Ammon's horn (tissue), 1 donor: ENCODE measurements at regions not wholly inside any gene's neighbourhood (a gene's known extent, or its start where the extent isn't known, plus 50 kb on each side); places are given as distances from the start of the nearest gene placed in this dataset.
"Not testable (repeated sequence)": the region's sequence is repeated elsewhere in the genome, so short reads cannot be mapped to it uniquely, and the experiment has no call there.

Source experiments
- DNase-seq: peaks from one replicate; pipeline ENCODE4 v3.0.0-alpha.2; 2016; ENCODE audit warnings: low spot score

- no peak for DNase-seq
These were observed 307.9 kb upstream of the IGFBP7 start for GRCh38 chr4:57418133-57418532.

DNA sequence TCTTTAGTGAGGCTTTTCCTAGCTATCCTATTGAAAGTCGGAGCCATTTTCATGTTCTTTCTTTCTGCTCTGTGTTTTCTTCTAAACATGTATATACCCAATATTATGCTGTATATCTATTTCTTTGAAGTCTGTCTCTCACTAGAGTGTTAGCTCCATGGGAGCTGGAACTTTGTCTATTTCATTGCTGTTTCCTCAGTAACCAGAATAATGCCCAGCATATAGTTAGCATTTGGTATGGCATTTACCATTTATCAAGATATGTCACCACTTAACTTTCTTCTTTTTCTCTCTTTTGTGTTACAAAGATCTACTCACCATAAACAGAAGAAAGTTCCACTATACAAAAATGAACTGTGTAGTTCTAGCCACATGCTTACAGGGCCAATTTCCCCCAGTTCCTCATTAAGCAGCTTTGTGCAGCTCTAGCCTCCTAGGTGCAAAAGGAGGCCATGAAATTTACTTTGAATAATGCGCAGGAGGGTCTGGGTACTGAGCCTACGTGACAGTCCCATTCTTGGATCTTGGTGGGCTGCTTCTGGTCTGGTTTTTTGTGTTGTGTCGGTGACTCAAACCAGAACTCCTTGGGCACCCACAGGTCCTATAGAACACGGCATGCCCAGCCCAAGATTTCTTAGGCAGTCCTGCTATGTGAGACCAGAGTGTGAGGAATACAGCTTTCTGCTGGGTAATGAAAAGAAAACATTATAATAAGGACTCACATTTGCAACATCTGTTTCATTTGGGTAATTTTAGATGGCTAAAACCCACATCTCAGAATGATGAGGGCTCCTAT, 302.3 kb upstream of the IGFBP7 start:
- DNase-seq: no peak

DNA sequence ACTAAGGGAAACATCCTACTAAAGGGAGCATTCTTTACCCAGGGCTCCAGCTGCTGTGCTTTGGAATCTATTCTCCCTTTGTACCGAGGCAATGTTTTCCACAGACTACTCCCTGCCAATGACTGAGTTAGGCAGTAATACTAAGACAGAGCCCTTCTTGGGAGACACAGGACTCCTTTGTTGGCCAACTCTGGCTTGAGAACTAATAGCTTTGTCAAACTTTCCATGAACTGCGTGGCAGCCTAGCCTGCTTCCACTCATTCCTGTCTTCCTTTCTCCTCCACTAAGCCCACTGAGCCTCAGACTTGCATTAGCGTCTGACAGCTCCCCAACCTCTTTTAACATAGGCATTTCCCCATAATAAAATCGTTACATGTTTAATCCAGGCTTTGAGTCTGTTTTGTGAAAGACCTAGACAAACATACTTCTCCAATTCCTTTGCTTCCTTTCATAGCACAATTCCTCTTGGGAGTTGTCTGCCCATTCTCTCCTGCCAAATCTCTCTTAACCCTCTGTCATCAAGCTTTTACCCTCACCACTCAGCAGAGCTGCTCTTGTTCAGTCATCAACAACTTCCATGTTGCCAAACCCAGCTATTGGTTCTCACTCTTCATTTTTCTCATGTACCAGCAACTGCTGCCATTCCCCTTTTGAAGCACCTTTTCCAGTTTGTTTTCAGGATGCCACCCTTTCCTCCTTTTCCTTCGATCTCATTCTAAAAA, 300.3 kb upstream of the IGFBP7 start:
- DNase-seq: peak; percentile 90

DNA sequence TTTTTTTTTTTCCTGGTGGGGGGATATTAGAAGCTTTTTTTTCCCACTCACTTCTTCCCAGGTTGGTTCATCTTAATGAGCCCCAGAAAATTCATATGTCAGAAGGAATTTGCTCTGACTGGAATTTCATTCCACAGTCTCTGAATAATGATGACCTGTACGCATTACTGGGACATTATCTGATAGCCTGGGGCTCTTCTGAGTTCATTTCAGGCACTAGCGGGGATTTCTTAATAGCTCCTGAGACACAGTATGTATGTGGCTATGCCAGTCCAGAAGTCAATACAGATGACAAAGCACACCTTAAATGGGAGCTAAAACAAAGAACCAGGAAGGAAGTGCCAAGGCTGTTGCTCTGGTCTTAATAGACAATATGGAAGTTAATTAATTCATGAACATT, 295.2 kb upstream of the IGFBP7 start:
- DNase-seq: no peak

GRCh38 chr4:57404483-57404882, 294.3 kb upstream of the IGFBP7 start:
- no peak for DNase-seq

DNA sequence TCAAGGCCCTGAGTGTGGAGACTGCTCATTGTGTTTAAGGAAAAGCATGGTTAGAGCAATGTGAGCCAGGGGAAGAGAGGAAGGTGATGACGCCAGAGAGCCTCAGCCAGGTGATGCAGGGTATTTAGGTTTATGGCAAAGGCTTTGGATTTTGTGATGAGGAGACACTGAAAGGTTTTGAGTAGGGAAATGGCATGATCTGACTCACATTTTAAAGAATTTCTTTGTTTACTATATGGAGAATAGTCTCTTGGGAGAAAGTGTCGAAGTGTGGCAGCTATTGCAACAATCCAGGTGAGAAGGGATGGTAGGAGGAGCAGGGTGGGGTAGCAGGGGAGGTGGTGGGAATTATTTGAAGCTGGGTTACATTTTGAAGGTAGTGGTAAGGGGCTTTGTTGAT, 293.4 kb upstream of the IGFBP7 start:
- no peak for DNase-seq

GRCh38 chr4:57401586-57401985, 291.4 kb upstream of the IGFBP7 start:
- DNase-seq: no peak

DNA sequence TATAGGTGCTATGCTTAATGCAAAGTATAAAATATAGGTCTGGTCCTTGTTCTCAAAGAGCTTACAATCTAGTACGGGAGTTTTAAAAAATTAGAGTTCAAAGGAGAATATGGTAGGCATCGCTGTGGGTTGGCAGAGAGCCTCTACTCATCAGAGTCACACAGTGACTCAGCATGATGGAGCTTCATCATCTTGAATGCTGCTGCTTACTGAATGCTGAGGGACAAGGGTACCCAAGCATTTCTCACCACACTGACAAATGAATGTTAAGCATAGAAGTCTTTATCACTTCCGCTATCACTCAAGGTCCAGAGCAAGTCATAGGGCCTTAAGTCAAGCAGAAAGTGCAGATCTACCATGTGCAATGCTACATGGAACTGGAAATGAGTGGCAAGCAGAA, 268.6 kb upstream of the IGFBP7 start:
- no peak for DNase-seq

- DNase-seq: no peak
These were observed 264.8 kb upstream of the IGFBP7 start for GRCh38 chr4:57374866-57375595.

GRCh38 chr4:57373991-57374390, 263.8 kb upstream of the IGFBP7 start:
- no peak for DNase-seq

GRCh38 chr4:57371671-57372070, 261.5 kb upstream of the IGFBP7 start:
- DNase-seq: no peak

GRCh38 chr4:57370691-57371090, 260.5 kb upstream of the IGFBP7 start:
- no peak for DNase-seq

- DNase-seq: no peak
These were observed 259.3 kb upstream of the IGFBP7 start for GRCh38 chr4:57369446-57369845.

DNA sequence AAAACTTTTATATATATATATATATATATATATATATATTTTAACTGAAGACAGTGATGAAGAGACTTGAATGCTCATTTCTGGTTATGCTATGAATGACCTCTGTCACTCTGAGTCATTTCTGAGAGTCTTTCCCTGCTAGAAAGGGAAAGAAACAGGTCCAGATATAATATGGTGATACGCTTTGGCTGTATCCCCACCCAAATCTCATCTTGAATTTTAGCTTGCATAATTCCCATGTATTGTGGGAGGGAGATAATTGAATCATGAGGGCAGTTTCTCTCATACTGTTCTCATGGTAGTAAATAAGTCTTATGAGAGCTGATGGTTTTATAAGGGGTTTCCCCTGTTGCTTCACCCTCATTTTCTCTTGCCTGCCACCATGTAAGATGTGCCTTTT, 254.1 kb upstream of the IGFBP7 start:
- no peak for DNase-seq

DNA sequence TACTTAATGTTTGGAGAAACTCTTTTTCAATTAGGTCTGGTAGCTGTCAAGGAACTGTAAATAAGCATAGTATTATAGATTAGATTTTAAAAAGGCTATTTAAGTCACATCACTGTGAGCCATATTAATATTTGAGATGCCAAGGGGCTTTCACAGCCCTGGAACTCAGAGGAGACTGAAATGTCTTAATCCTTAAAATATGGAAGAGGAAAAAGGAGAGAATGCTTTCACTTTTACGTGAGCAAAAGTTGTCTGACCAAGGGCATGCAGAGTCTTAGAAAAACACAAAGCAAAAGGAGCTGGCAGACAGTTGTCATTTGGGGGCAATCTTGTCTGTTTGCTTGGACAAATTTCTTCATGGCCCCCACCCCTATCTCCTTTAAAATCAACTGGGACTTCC, 253.2 kb upstream of the IGFBP7 start:
- DNase-seq: no peak

GRCh38 chr4:57360681-57361080, 250.5 kb upstream of the IGFBP7 start:
- DNase-seq: no peak

DNA sequence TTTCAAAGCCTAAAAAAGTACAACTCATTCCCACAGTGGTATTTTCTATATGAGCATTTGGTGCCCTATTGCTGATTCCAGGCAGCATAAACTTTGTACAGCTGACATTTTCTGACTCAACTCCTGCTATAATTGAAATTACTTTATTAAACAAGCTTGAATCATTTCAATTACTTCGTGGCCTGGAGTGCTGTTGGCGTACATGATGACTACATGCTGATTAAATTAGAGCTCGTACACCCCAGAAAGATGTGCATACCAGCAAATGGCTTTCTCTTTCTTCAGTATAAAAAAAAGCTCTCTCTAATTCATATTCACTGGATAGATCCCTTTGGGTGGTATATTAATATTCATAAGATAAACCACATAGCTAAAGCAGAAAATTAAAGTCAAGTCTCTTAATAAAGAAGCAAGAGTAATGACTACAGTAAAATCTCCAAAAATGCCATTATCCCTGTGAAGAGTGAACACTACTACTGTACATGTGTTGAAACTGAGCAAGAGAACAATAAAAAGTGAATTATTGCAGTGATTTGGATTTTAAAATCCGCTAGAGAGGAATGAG, 245.0 kb upstream of the IGFBP7 start:
- no peak for DNase-seq

DNA sequence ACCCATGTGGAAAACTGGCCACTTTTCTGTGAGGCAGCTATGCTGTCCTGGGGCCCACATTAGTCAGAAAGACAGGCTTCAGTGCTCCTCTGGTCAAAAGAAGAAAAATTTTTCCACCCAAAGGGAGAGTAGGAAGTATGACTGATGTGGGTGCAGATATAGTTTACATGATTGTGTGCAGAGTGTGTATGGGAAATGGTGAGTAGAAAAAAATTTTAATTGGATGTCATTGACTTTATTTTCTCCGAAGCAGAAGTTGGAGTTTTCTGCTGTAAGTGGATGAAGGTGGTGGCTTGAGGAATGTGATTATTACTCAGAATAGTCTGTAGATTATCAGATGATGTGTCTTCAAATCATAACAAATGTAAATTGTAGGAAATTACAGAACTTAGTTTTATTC, 241.5 kb upstream of the IGFBP7 start:
- no peak for DNase-seq

DNA sequence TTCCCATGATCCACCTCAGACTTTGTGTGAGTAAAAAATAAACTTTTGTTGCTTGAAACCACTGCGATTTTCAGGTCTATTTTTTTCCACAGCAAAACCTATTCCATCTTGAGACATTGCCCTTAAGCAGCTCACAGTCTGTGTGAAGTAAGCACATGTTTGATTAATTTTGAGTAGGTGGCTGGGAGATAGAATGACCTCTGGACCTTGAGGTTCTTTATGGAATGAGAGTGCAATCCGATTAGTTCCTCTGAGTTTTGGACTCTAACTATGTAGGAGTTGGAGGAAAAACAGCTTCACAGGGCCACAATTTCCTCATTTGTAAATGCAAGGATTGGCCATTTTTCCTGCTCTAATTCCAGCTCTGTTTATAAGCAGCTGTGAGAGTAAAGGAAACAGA, 234.1 kb upstream of the IGFBP7 start:
- DNase-seq: no peak

DNA sequence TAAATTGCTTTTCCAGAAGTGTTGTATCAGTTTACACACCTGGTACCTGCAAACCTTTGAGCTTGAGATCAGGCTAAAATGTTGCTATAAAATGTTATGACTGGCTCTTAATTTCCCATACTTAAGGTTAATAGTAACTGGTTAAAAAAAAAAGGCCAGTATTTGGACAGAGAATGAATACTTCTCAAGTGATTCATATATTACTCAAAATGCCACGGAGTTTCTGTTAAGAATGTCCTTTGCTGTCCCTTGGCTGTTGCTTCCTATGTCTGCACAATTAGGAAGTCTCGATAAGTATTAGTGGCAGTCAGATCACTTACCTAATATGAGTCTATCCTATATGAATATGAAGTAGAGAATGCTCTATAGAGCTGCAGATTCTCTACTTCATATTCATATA, 232.2 kb upstream of the IGFBP7 start:
- DNase-seq: no peak

DNA sequence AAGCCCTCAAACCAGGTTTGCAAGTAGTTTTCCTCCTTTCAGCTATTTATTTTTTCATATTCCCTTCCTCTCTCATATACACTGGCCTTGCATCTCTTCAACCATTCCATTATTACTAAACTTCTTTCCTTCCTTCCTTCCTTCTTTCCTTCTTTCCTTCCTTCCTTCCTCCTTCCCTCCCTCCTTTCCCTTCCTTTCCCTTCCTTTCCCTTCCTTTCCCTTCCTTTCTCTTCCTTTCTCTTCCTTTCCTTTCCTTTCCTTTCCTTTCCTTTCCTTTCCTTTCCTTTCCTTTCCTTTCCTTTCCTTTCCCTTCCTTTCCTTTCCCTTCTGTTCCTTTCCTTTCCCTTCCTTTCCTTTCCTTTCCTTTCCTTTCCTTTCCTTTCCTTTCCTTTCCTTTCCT, 228.7 kb upstream of the IGFBP7 start:
- DNase-seq: not testable (repeated sequence)

DNA sequence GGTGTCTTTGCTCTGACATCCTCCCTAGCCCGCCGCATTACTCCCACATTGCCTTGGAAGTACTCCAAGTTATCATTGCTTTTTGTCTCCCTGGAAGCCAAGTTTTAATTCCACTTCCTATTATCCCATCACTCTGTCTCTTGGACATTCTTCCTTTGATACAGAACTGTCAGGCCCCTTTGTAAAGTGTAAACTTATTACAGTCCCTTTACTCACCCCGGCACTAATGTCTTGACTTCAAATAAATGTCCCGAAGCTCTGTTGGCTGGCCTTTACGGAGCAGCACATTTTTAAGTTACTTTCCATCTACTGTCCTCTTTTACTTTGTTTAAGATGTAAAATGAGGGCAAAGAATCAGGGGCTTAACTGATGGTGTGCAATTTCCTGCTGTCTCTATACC, 223.5 kb upstream of the IGFBP7 start:
- DNase-seq: no peak

GRCh38 chr4:57331959-57332358, 221.8 kb upstream of the IGFBP7 start:
- DNase-seq: no peak
